Heart right ventricle (tissue), 16 donors: ENCODE measurements at regions not wholly inside any gene's neighbourhood (a gene's known extent, or its start where the extent isn't known, plus 50 kb on each side); places are given as distances from the start of the nearest gene placed in this dataset.

Experiments
- ATAC-seq, 8 donors: fragments of 200-7000 bp; cut with Tn5 transposase; one replicate each; pipeline ENCODE4 v1.9.1; 2020; ENCODE audit warnings: mild to moderate bottlenecking in 8 of 8, moderate library complexity in 8 of 8, moderate number of reproducible peaks in 1 of 8
- DNase-seq, 2 donors: peaks; one replicate each; pipeline ENCODE4 v3.0.0-alpha.2; 2020
- H3K27ac ChIP-seq, 10 donors: fragments of 200-600 bp; sonication (generic) in 2 of 10; one replicate each; pipeline versions ENCODE4 v1.5.0 to v1.8.0; 2020 to 2022; ENCODE audit warnings: mild to moderate bottlenecking in 3 of 10
- H3K27me3 ChIP-seq, 7 donors: fragments of 200-600 bp; one replicate each; pipeline ENCODE4 v1.8.0; 2021 to 2022; ENCODE audit warnings: mild to moderate bottlenecking in 2 of 7
- H3K36me3 ChIP-seq, 9 donors: fragments of 200-600 bp; sonication (generic) in 1 of 9; one replicate each; pipeline versions ENCODE4 v1.5.0 to v1.8.0; 2020 to 2022; ENCODE audit warnings: mild to moderate bottlenecking in 2 of 9
- H3K4me1 ChIP-seq, 9 donors: fragments of 200-600 bp; sonication (generic) in 1 of 9; one replicate each; pipeline versions ENCODE4 v1.5.0 to v1.8.0; 2020 to 2022; ENCODE audit warnings: mild to moderate bottlenecking in 4 of 9
- H3K4me3 ChIP-seq, 10 donors: fragments of 200-600 bp; sonication (generic) in 2 of 10; one replicate each; pipeline versions ENCODE4 v1.5.0 to v1.8.0; 2020 to 2022; ENCODE audit warnings: mild to moderate bottlenecking in 7 of 10, moderate library complexity in 2 of 10
- H3K9me3 ChIP-seq, 11 donors: fragments of 200-600 bp in 10 of 11; sonication (generic) in 2 of 11; one replicate each; pipeline versions ENCODE4 v1.5.0 to v1.8.0; 2013 to 2022; ENCODE audit warnings: mild to moderate bottlenecking in 2 of 11, control low read depth in 1 of 11, moderate library complexity in 1 of 11
- WGBS, 2 donors: extraction: QIAGEN DNeasy Blood & Tissue Kit; methylation state at CpG; one replicate each; pipeline ENCODE4 v1.1.7; 2013; ENCODE audit warnings: inconsistent platforms in 1 of 2; 5-methylcytosine and 5-hydroxymethylcytosine counted together
- intact Hi-C, 10 donors: fragments of 100-400 bp; cut with DNase I; formaldehyde crosslinking; loops; one replicate each; pipeline versions ENCODE4 v1.11.1 to v1.14.2; 2022
- TF ChIP-seq, protein P1 (sequence below), 9 donors: fragments of 200-600 bp; sonication (generic) in 2 of 9; IDR thresholded peaks; one replicate each; pipeline versions ENCODE4 v1.5.0 to v1.8.0; 2021 to 2022; ENCODE audit warnings: antibody characterized with exemption in 9 of 9, mild to moderate bottlenecking in 5 of 9, moderate library complexity in 1 of 9
- donor health status: Arrhythmogenic right ventricular cardiomyopathy.
- donor health status: ischemic (EF 13 %, LVEDD 7.1; RV severe dilation, severe dysfunction).
- donor health status: healthy with polysubstance abuse.
- donor health status: DM: no; HTN: yes; CAD: no.
- donor health status: DM: no; HTN: no; CAD: no.
- donor health status: ischemic (EF 25% LVEDD 6.9; RV normal size, moderate dysfunction).
- donor health status: ischemic (EF 25% LVEDD 5.7; RV mildly dilated, moderate dysfunction).
- donor health status: healthy.
- donor health status: DM: yes; HTN: yes; CAD: no.
- donor health status: Ischemic cardiomyopathy.
- donor health status: ischemic (EF 35%, LVEDD 5.7; RV mildly dilated, moderate dysfunction).
- donor health status: nonischemic (EF 11% LVEDD 7.7; RV severe dilation, severe dysfunction).
- donor health status: DM: yes; HTN: yes; CAD: no.
- donor health status: PGD.
- donor health status: ischemic (EF 29% LVEDD 5.4; RV normal size, mild dysfunction).
- donor health status: nonischemic (EF 23%, LVEDD 6.1; RV moderate dilation, normal function).

- WGBS, 2 donors = 54 to 67% methylated on average over 5 of the region's 5 CpGs
- intact Hi-C loops = no loop called here
- no peak for DNase-seq
- no peaks in the 10 kb centered on the region for H3K36me3 ChIP-seq
- H3K4me1 ChIP-seq = peaks cover 0 to 4% (median 0%) of the 10 kb centered on the region in 9 donors
- TF ChIP-seq, protein P1, sequence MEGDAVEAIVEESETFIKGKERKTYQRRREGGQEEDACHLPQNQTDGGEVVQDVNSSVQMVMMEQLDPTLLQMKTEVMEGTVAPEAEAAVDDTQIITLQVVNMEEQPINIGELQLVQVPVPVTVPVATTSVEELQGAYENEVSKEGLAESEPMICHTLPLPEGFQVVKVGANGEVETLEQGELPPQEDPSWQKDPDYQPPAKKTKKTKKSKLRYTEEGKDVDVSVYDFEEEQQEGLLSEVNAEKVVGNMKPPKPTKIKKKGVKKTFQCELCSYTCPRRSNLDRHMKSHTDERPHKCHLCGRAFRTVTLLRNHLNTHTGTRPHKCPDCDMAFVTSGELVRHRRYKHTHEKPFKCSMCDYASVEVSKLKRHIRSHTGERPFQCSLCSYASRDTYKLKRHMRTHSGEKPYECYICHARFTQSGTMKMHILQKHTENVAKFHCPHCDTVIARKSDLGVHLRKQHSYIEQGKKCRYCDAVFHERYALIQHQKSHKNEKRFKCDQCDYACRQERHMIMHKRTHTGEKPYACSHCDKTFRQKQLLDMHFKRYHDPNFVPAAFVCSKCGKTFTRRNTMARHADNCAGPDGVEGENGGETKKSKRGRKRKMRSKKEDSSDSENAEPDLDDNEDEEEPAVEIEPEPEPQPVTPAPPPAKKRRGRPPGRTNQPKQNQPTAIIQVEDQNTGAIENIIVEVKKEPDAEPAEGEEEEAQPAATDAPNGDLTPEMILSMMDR (IDR thresholded peaks at IDR 0.05) = no peak
- no peaks in the 10 kb centered on the region for H3K9me3 ChIP-seq
- no peak overlapping the region for H3K4me3 ChIP-seq
- no peak overlapping the region for H3K27ac ChIP-seq
- H3K27me3 ChIP-seq = no peaks in the 10 kb centered on the region
- ATAC-seq = peak in 3 of 8 donors; percentile 29 to 76 (median 68)
Measured at GRCh38 chr4:116839826-116840225, 245.6 kb downstream of the TRAM1L1 start.

DNA sequence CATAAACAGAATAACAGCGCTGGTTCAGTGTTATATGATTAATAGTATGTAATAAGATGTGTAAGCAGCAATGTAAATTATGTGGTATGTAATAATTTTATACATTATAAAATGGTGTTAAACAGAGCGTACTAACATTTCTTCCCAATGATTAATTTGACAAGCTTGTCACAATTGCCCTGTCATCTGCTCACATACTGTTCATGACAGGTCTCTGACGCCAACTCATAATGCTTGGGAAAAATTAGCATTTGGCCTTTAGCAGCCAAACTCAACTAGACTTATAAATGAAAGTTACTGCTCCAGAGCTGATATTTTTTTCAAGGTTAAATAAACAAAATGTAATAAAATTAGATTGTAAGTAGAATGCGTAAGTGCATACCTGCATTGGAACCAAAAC is 246.8 kb downstream of the TRAM1L1 start:
- no peaks in the 10 kb centered on the region for H3K27me3 ChIP-seq
- H3K9me3 ChIP-seq = peaks cover 0 to 11% (median 0%) of the 10 kb centered on the region in 11 donors
- H3K36me3 ChIP-seq = no peaks in the 10 kb centered on the region
- DNase-seq (no peak), ATAC-seq (no peak)
- intact Hi-C loops = no loop called here
- no peak overlapping the region for H3K27ac ChIP-seq
- TF ChIP-seq, protein P1 (IDR thresholded peaks at IDR 0.05) = no peak
- H3K4me1 ChIP-seq = peaks cover 0 to 4% (median 0%) of the 10 kb centered on the region in 9 donors
- no peak overlapping the region for H3K4me3 ChIP-seq
- 88 to 90% methylated on average over 4 of the region's 4 CpGs for WGBS, 2 donors

DNA sequence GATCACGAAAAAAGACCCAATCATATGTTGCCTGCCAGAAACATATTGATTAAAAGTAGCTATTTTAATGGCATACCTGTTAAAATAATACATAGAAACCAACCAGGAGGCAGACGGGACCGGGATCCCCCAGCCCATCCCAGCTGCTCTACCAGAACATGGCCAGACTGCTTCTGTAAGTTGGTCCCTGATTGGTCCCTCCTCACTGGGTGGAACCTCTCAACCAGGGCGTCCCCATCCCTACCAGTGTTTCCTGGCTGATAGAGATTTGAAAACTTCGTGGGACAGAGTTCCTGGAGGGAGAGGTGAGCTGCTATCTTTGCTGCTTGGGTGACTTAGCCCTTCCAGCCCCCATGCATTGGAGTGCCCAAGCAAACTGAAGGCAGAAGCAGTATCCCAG is 256.2 kb downstream of the TRAM1L1 start:
- DNase-seq (no peak), ATAC-seq (no peak)
- no peaks in the 10 kb centered on the region for H3K4me1 ChIP-seq
- H3K4me3 ChIP-seq = no peak overlapping the region
- intact Hi-C loops = no loop called here
- peaks cover 0 to 28% (median 0%) of the 10 kb centered on the region in 11 donors for H3K9me3 ChIP-seq
- no peaks in the 10 kb centered on the region for H3K36me3 ChIP-seq
- 70 to 74% methylated on average over 5 of the region's 5 CpGs for WGBS, 2 donors
- TF ChIP-seq, protein P1 (IDR thresholded peaks at IDR 0.05) = no peak
- no peaks in the 10 kb centered on the region for H3K27me3 ChIP-seq
- H3K27ac ChIP-seq = no peak overlapping the region

- no peaks in the 10 kb centered on the region for H3K27me3 ChIP-seq
- TF ChIP-seq, protein P1 (IDR thresholded peaks at IDR 0.05) = no peak
Measured at GRCh38 chr4:116824172-116824571, 261.2 kb downstream of the TRAM1L1 start.

More at GRCh38 chr4:116824172-116824571, 261.2 kb downstream of the TRAM1L1 start:
- Histone ChIP-seq H3K27ac (no peak overlapping the region), H3K36me3 (no peaks in the 10 kb centered on the region), H3K4me3 (no peak overlapping the region), H3K9me3 (peaks cover 0 to 6% (median 0%) of the 10 kb centered on the region in 11 donors), H3K4me1 (no peaks in the 10 kb centered on the region)
- ATAC-seq = no peak
- DNase-seq = no peak
- intact Hi-C loops = no loop called here
- 88 to 93% methylated on average over 2 of the region's 2 CpGs for WGBS, 2 donors
